GM18861 (cell line): ENCODE measurements at regions not wholly inside any gene's neighbourhood (a gene's known extent, or its start where the extent isn't known, plus 50 kb on each side); places are given as distances from the start of the nearest gene placed in this dataset.

Experiments
- ATAC-seq: cut with Tn5 transposase; IDR thresholded peaks from one replicate; pipeline ENCODE4 v1.9.1; 2021; ENCODE audit not compliant: unreplicated experiment

DNA sequence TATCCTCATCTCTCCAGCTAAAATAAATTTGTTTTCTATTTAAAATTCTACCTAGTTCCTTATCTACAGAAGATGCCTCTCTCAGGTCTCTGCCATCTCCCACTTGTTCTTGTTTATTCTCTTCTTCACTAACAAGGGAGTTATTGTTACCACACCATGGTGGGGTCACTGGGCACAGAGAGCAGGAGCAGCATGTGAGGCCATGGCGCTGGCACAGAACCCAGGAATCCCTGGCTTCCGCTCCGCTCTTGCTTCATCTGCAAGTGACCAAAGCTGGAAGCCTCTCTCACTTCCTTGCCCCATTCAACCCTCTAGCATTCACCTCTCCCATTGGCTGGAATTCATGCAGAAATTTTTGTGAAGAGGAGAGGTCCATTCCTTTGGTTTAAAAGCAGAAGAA lies 190.7 kb upstream of the NCAM1 start:
- no peak for ATAC-seq

DNA sequence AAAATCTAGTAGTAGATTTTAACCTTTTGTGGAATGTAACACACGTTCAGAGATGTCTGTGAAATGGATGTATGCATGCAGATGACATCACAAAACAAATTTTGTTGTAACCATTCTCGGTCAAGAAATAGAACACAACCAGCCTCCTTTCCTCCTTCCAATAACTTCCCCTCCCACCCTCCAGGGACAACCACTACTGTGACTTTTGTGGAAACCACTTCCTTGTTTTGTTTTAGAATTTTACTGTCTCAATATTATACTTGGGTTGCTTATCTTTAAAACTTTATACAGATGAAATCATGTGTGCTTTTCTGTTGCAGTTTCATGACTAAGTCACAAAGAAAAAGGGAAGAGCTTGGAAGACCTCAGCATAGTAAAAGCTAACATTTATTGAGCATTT lies 189.4 kb upstream of the NCAM1 start:
- no peak for ATAC-seq

DNA sequence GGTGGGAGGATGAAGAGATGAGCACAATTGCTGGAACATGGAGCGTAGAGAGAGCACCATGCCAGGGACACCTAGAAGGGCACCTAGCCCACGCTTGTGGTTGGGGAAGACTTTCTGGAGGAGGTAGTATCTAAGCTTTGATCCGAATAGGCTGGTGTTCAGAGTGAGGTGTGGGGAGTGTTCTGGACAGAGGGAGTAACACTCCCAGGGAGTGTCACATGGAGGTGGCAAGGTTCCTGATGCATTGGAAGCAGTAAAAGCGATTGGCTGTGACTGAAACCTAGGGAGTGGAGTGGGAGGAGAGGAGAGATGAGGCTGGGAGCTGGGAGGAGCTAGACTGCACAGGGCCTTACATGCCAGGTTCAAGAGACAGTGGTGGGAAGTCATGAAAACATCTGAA lies 188.0 kb upstream of the NCAM1 start:
- ATAC-seq: no peak

DNA sequence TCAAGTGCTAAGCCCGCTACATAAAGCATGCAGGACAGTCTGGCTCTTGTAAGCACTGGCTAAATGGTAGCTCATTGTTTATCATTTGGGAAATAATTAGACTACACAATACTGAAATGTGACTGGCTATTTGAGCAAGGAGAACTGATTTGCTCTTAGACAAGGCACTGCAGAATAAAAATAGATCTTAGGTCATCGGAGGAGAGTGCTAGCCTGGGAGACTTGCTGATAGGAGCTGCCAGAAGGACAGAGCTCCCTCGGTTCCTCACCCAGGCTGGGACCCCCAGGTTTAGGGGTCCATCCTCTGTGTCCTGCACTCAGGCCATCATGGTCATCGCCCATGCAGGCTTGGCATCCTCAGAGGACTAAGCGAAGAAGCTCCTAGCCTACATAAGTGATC lies 184.4 kb upstream of the NCAM1 start:
- no peak for ATAC-seq

- ATAC-seq: no peak
Measured at GRCh38 chr11:112777283-112777751, 183.9 kb upstream of the NCAM1 start.

DNA sequence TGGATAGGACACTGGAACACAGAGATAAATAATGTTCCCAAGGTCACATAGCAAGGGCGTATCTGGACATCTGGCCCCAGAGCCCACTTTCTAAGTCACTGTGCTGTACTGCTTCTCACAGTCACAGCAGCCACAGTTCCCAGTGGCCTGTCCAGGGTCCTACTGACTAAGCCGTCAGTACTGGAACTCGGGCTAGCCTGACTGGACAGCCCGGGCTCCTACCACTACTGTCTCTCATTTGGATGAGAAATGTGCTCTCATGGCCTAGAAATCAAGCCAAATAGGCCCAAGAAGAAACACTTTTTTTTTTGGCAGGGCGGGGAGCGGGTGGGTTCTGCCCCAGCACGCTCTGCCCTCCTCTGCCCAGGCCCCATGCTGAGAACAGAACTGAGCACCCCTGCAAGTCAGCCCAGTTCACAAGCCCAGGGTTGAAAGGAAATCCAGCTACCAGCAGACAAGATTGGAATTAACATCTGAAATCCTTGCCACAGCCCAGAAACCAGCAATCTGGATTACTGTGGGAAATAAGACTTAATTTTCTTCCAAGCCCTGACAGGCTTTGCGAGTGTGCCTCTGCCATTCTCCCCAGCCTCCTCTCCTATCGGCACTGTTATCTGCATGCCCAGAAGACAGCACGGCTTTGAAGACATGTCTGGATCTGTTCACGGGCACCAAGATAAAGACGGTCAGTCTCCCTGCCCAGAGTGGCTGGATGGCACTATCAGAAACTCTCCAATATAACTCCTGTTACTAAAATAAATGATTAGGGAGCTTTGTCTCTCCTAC lies 182.9 kb upstream of the NCAM1 start:
- ATAC-seq: no peak

- no peak for ATAC-seq
Measured at GRCh38 chr11:112778877-112779266, 182.3 kb upstream of the NCAM1 start.

DNA sequence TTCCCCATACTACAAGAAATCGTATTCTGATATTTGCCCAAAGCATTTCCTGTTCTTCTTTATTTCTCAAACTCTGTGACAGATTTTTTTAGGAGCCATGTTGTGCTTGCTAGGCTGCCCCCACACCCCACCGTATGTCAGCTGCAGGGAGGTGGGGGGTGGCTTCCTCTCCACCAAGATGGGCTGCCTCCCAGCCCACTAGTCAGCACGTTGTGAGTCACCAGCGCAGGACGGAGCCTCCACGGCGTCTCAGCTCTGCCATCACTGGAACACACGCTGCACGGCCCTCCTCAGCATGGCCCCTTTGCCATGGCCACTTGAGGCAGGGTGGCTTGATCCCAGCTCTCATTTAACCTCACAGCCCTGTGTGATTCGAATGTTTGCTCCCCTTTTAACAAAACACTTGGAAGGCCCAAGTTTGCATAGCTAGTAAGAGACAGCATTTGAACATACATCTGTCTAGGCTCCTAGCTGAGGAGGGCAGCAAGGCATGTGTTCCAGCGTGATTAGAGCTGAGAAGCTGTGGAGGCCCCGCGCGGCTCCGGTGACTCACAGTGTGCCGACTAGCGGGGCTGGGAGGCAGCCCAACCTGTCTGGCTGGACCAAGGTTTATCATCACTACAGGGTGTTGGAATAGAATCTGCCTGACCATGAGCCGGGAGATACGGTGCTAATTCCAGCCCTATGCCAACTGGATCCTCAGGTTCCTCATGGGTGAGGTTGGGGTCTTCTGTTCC lies 180.7 kb upstream of the NCAM1 start:
- ATAC-seq: no peak

DNA sequence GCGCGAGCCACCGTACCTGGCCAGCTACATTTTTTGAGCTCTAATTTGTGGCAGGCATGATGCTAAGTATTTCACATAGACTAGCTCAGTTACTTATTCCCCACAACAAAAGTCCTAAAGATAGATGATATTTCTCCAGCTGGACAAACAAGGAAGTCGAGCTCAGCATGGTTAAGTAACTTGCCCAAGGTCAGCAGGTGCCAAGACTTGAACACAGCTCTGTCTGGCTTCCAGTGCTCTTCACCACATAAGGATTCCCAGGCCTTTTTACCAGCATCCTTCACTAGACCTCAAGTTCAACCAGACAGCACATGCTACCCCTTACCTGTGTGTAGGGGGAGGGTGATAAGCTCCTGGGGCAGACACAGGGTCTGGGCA lies 177.3 kb upstream of the NCAM1 start:
- no peak for ATAC-seq

- ATAC-seq: no peak
Measured at GRCh38 chr11:112784323-112785073, 176.7 kb upstream of the NCAM1 start.

- no peak for ATAC-seq
Measured at GRCh38 chr11:112785149-112785548, 176.1 kb upstream of the NCAM1 start.

DNA sequence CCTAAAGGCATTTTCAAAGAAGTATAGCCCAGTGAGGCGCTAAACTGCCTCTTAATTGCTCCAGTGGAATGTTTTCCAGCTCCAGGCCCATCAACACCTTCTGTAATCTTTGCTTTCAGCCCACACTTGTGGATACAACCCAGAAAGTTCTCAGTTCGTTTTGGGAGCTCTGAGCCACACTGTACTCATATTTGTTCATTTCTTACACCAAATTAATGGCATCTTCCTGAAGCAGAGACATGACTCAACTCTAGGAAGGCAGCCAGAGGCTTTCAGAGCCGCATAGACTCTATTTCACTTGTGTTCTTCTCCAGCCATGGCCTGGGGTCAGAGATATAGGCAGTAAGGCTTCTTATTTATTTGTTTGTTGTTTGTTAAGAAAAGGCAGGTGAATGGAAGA lies 175.5 kb upstream of the NCAM1 start:
- no peak for ATAC-seq

- ATAC-seq: no peak
Measured at GRCh38 chr11:112786196-112786595, 175.0 kb upstream of the NCAM1 start.

DNA sequence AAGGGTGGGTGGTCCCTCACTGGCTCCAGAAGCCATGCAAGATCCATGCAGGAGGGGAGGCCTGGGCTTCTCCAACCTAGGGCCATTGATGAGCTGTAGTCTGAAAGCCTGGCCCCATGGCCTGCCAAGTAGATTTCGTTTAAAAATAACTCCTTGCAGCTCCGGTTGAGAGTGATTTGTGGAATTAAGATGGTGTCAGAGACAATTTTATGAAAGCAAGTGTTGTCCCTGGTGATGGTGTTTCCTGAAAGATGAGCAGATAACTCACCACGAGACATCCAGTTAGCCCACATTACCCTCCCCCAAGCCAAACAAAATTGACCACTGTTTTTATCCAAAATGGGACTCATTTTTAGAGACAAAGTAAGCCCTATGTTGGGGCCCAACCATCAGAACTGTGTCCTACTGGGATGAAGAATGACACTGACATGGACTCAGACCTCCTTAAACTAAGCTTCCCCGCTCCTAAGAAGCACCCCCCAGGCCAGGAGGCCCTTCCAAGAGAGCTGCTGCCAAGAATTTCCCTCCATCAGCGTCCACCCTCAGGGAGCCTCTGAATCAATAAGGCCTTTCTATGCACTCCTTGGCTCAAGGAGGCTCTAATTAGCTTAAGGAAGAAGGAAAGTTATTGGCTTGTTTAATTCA lies 174.2 kb upstream of the NCAM1 start:
- no peak for ATAC-seq

DNA sequence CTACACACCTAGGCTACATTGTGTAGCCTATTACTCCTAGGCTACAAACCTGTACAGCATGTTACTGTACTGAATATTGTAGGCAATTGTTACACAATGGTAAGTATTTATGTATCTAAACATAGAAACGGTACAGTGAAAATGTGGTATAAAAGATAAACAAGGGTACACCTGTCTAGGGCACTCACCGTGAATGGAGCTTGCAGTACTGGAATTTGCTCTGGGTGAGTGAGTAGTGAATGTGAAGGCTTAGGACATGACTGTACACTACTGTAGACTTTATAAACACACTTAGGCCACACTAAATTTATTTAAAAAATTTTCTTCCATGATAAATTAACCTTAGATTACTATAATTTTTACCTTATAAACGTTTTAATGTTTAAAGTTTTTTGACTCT lies 171.7 kb upstream of the NCAM1 start:
- ATAC-seq: no peak

GRCh38 chr11:112790286-112790685 lies 170.9 kb upstream of the NCAM1 start:
- no peak for ATAC-seq

DNA sequence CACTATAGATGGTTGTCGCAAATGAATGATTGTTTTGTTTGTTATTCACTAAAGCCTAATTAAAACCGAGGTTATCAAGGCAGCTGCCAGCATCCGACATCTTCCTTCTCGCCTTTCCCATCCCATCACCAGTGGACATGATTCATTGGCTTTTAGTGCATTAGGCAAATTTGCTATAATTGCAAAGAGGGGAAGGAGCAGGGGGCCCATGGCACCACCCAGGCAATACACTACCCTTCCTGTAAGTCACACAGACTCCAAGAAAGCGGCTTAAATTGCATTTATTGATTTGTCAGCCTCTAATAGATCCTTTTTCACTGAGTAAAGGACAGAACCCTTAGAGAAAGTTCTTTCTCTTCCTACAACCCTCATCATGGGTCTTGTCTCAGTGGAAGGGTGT lies 169.2 kb upstream of the NCAM1 start:
- no peak for ATAC-seq

GRCh38 chr11:112793416-112793815 lies 167.8 kb upstream of the NCAM1 start:
- no peak for ATAC-seq

DNA sequence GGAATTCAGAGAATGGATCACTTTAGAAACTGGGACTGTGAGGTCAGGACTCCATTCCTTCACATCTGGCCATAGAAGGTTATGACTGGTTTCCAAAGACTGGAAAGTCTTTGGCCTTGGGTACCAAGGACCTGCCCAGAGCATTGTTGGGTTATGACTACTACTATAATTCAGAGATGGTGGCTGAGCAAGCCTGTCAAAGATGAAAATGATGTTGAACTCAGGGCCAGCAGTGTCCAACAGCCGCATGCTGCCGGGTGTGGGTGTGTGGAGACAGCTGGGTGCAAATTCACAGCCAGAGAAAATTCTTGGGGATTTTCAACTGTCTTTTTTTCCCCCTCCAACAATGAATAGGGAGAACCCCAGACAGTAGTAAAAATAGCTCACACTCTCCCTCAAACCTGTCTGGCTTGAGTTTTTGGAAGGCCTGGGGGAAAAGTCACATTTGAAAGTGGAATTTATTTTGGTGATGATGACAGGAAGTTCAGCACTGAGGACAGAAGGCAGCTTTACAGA lies 166.8 kb upstream of the NCAM1 start:
- ATAC-seq: no peak

GRCh38 chr11:112795142-112795815 lies 165.9 kb upstream of the NCAM1 start:
- no peak for ATAC-seq
